ENCODE measurements at regions not wholly inside any gene's neighbourhood (a gene's known extent, or its start where the extent isn't known, plus 50 kb on each side); places are given as distances from the start of the nearest gene placed in this dataset.

DNA sequence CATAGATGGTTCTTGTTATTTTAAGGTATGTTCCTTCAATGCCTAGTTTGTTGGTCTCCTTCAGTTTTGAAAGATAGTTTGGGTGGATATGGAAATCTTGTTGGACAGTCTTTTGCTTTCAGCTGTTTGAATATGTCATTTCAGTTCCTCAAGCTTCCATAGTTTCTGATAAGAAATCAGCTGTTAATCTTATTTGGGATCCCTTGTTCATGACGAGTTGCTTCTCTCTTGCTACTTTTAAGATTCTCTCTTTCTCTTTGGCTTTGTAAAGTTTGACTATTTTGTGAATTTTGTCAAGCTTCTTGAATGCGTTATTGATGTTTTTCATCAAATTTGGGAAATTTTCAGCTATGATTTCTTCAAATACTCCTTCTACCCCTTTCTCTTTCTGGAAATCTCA, 129.5 kb downstream of the GNL3L start:
- TF ChIP-seq, protein P1, sequence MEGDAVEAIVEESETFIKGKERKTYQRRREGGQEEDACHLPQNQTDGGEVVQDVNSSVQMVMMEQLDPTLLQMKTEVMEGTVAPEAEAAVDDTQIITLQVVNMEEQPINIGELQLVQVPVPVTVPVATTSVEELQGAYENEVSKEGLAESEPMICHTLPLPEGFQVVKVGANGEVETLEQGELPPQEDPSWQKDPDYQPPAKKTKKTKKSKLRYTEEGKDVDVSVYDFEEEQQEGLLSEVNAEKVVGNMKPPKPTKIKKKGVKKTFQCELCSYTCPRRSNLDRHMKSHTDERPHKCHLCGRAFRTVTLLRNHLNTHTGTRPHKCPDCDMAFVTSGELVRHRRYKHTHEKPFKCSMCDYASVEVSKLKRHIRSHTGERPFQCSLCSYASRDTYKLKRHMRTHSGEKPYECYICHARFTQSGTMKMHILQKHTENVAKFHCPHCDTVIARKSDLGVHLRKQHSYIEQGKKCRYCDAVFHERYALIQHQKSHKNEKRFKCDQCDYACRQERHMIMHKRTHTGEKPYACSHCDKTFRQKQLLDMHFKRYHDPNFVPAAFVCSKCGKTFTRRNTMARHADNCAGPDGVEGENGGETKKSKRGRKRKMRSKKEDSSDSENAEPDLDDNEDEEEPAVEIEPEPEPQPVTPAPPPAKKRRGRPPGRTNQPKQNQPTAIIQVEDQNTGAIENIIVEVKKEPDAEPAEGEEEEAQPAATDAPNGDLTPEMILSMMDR (conservative IDR thresholded peaks at IDR 0.05): no peak
- no peak overlapping the region for H3K27ac ChIP-seq

DNA sequence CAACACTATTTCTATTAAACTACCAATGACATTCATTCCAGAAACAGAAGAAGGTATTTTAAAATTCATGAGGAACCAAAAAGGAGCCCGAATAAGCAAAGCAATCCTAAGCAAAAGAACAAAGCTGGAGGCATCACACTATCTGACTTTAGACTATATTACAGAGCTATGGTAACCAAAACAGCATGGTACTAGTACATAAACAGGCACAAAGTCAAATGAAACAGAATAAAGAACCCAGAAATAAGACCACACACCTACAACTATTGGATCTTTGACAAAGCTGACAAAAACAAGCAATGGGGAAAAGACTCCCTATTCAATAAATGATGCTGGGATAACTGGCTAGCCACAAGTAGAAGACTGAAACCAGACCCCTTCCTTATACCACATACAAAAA, 122.3 kb downstream of the ITIH6 start:
- TF ChIP-seq, protein P1 (conservative IDR thresholded peaks at IDR 0.05): no peak
- H3K27ac ChIP-seq: no peak overlapping the region

DNA sequence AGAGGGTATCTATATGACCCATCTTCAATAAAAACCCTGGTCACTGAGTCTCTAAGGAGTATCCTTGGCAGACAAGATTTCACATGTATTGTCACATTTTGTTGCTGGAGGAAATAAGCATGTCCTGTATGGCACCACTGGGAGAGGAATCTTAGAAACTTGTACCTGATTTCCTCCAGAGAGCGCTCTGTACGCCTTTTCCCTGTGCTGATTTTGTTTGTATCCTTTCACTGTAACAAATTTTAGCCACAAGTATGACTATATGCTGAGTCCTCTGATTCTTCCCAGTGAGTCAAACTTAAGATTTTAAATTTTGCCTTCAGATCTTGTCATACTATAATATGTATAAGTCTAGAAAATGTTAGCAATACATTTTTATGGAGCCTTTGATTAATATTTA, 102.8 kb downstream of the ITIH6 start:
- TF ChIP-seq, protein P1 (conservative IDR thresholded peaks at IDR 0.05): no peak
- H3K27ac ChIP-seq: no peak overlapping the region

GRCh38 chrX:54695816-54696487, 102.1 kb downstream of the ITIH6 start:
- TF ChIP-seq, protein P1 (conservative IDR thresholded peaks at IDR 0.05): no peak

More at GRCh38 chrX:54695816-54696487, 102.1 kb downstream of the ITIH6 start:
- no peak overlapping the region for H3K27ac ChIP-seq
